Smooth muscle cell (in vitro differentiated cells): ENCODE measurements at regions not wholly inside any gene's neighbourhood (a gene's known extent, or its start where the extent isn't known, plus 50 kb on each side); places are given as distances from the start of the nearest gene placed in this dataset.

Source experiments
- DNase-seq: peaks from one replicate; lab custom pipeline; 2025; ENCODE audit not compliant: unreplicated experiment; lab: John Stamatoyannopoulos, UW
- H2AFZ ChIP-seq: fragments of 200-600 bp; sonication (generic); 2 replicates; pipeline ENCODE4 v1.6.0; 2016; ENCODE audit warnings: antibody characterized with exemption, low read depth, mild to moderate bottlenecking
- H3F3A ChIP-seq: fragments of 200-600 bp; sonication (generic); 2 replicates; pipeline ENCODE4 v1.6.0; 2017; ENCODE audit warnings: antibody characterized with exemption, low read depth
- H3K27ac ChIP-seq: fragments of 200-600 bp; sonication (generic); 2 replicates; pipeline ENCODE4 v1.5.1; 2016; ENCODE audit warnings: low read depth, mild to moderate bottlenecking
- H3K27me3 ChIP-seq: fragments of 200-600 bp; sonication (generic); 2 replicates; pipeline ENCODE4 v1.6.1; 2016; ENCODE audit warnings: low read depth, mild to moderate bottlenecking
- H3K36me3 ChIP-seq: fragments of 200-600 bp; sonication (generic); 2 replicates; pipeline ENCODE4 v1.5.1; 2016; ENCODE audit warnings: low read depth
- H3K4me1 ChIP-seq: fragments of 200-600 bp; sonication (generic); 2 replicates; pipeline ENCODE4 v1.5.1; 2016; ENCODE audit warnings: low read depth
- H3K4me2 ChIP-seq: fragments of 200-600 bp; sonication (generic); 2 replicates; pipeline ENCODE4 v1.6.0; 2016; ENCODE audit warnings: mild to moderate bottlenecking
- H3K4me3 ChIP-seq: fragments of 200-600 bp; sonication (generic); 2 replicates; pipeline ENCODE4 v1.5.1; 2016; ENCODE audit warnings: mild to moderate bottlenecking
- H3K79me2 ChIP-seq: fragments of 200-600 bp; sonication (generic); 2 replicates; pipeline ENCODE4 v1.6.0; 2016; ENCODE audit warnings: low read depth, mild to moderate bottlenecking
- H3K9ac ChIP-seq: fragments of 200-600 bp; sonication (generic); 2 replicates; pipeline ENCODE4 v1.6.0; 2016; ENCODE audit warnings: low read depth
- H3K9me3 ChIP-seq: fragments of 200-600 bp; sonication (generic); replicated peaks from 2 replicates; pipeline ENCODE4 v1.5.1; 2016; ENCODE audit warnings: low read depth
- H4K20me1 ChIP-seq: fragments of 200-600 bp; sonication (generic); 2 replicates; pipeline ENCODE4 v1.6.0; 2016; ENCODE audit warnings: low read depth
- CTCF ChIP-seq: fragments of 200-600 bp; sonication (generic); IDR thresholded peaks from 2 replicates; pipeline ENCODE4 v1.5.1; 2017; ENCODE audit warnings: borderline replicate concordance, mild to moderate bottlenecking, antibody characterized with exemption; ENCODE audit not compliant: insufficient read depth, poor library complexity, severe bottlenecking
- WGBS: methylation state at CpG from one replicate; pipeline ENCODE4 v1.1.7; 2016; ENCODE audit warnings: low lambda C conversion rate; 5-methylcytosine and 5-hydroxymethylcytosine counted together

DNA sequence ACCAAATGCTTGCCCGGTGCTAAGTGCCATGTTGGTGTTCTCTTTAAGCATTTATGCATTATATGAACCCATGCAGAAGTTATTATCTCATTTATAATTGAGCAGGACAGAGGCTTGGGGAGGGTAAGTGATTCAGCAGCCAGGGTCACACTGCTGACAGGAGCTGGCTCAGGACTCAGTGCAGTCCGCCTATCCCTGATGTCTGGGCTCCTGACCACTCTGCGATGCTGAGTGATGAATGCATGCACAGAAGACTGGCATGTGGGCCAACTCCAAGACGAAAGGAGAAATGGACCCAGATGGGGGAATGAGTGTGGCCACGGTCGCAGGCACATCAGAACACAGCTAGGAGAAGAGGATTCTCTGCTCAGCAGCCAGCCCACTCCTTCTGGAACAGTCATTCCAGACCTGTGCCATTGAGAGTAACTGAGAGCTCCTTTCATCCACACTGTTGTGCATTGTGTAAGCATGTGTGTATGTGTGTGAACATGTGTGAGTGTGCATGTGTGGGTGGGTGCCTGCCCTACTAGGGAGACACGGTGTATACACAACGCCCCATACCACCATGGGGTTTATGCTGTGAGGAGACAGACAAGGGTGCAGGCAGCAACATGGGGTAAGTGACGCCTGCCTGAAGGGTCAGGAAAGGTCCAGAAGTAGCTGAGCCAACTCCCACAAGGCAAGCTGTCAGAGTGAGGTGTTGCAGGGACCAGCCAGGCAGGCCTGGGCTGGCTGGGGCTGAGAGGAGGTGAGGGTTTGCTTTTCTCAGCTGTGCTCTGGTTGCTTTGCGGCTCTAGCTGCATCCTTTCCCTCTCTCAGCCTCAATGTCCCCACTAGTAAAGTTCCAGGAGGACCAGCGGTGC, 97.8 kb upstream of the PMEPA1 start:
- no peak overlapping the region for H3K9ac ChIP-seq
- H3K9me3 ChIP-seq: no peaks in the 10 kb centered on the region
- no peaks in the 10 kb centered on the region for H3K79me2 ChIP-seq
- no peak for DNase-seq
- no peak overlapping the region for H3K4me3 ChIP-seq
- H3F3A ChIP-seq: no peaks in the 10 kb centered on the region
- no peak for TF ChIP-seq CTCF
- H3K27ac ChIP-seq: no peak overlapping the region
- peaks cover 16% of the 10 kb centered on the region for H3K4me1 ChIP-seq
- H2AFZ ChIP-seq: no peak overlapping the region
- no peaks in the 10 kb centered on the region for H4K20me1 ChIP-seq
- H3K4me2 ChIP-seq: no peak overlapping the region
- no peaks in the 10 kb centered on the region for H3K27me3 ChIP-seq
- 76% methylated on average over 11 of the region's 11 CpGs for WGBS
- H3K36me3 ChIP-seq: no peaks in the 10 kb centered on the region

DNA sequence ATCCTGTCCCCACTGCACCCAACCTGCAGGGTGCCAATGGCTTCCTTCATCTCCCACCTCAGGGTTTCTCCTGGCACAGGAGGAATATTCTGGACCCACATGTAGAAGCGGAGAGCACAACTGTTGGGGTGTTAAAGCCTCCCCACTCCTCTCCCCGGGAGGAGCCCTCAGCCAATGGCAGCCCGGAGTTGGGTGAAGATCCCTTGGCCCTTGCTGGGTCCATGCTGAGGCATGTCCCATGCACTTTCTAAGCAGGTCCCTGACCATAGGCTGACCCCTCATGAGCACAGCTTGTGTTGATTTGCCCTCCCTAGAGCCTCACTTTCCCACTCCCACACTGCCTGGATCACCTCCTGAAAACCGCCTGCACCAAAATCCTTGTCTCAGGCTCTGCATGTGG, 97.2 kb upstream of the PMEPA1 start:
- H3K4me2 ChIP-seq: no peak overlapping the region
- no peaks in the 10 kb centered on the region for H4K20me1 ChIP-seq
- no peaks in the 10 kb centered on the region for H3F3A ChIP-seq
- no peaks in the 10 kb centered on the region for H3K79me2 ChIP-seq
- H3K36me3 ChIP-seq: no peaks in the 10 kb centered on the region
- H3K27ac ChIP-seq: no peak overlapping the region
- no peak overlapping the region for H2AFZ ChIP-seq
- H3K27me3 ChIP-seq: no peaks in the 10 kb centered on the region
- WGBS: 94% methylated on average over 4 of the region's 4 CpGs
- peaks cover 16% of the 10 kb centered on the region for H3K4me1 ChIP-seq
- H3K4me3 ChIP-seq: no peak overlapping the region
- no peaks in the 10 kb centered on the region for H3K9me3 ChIP-seq
- DNase-seq: no peak
- no peak overlapping the region for H3K9ac ChIP-seq
- no peak for TF ChIP-seq CTCF

DNA sequence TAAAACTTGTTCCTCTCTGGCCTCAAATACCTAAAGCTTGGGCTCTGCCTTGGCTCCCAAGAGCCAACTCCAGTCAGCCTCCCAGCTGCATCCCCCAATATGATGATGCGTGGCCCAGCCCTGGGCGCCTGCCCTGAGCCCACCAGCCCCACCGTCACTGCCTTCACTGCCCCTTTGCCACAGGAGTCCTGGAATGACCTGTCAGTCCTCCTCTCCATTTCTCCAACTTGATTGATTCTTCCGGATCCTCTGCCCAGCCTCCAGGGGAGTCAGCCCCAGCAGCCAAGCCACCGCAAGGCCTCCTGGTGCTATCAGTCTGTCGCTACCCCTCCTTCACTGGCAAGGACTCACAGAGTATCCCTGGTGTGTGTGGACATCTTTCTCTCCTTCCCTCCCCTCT, 96.7 kb upstream of the PMEPA1 start:
- no peaks in the 10 kb centered on the region for H3K9me3 ChIP-seq
- H3K27me3 ChIP-seq: no peaks in the 10 kb centered on the region
- H3F3A ChIP-seq: no peaks in the 10 kb centered on the region
- WGBS: 94% methylated on average over 6 of the region's 6 CpGs
- H4K20me1 ChIP-seq: no peaks in the 10 kb centered on the region
- H3K4me1 ChIP-seq: peaks cover 14% of the 10 kb centered on the region
- H3K9ac ChIP-seq: no peak overlapping the region
- no peak for DNase-seq
- no peak overlapping the region for H3K4me3 ChIP-seq
- H3K36me3 ChIP-seq: no peaks in the 10 kb centered on the region
- no peak overlapping the region for H2AFZ ChIP-seq
- H3K79me2 ChIP-seq: no peaks in the 10 kb centered on the region
- H3K4me2 ChIP-seq: no peak overlapping the region
- TF ChIP-seq CTCF: no peak
- no peak overlapping the region for H3K27ac ChIP-seq

DNA sequence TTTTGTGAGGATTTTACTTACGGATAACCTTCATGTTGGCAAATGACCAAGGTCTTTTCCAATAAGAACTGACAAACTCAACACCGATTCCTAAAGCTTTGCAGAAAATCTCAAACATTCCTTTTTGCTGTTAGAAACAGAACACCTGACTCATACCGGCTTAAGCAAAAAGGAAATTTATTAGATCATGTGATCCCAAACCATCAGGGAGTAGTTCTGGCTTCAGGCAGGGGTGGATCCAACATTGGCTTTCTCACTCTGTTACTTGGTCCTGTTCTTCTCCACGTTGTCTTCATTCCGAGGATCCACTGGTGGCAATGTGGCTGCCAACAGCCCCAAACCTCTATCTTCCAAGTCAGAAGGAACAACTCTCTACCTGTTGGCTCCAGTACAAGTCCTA, 95.9 kb upstream of the PMEPA1 start:
- Histone ChIP-seq H2AFZ (no peak overlapping the region), H4K20me1 (no peaks in the 10 kb centered on the region), H3K9me3 (no peaks in the 10 kb centered on the region), H3K27me3 (no peaks in the 10 kb centered on the region), H3K36me3 (no peaks in the 10 kb centered on the region), H3F3A (no peaks in the 10 kb centered on the region), H3K4me3 (no peak overlapping the region), H3K27ac (no peak overlapping the region), H3K9ac (no peak overlapping the region), H3K4me1 (peaks cover 8% of the 10 kb centered on the region), H3K79me2 (no peaks in the 10 kb centered on the region), H3K4me2 (no peak overlapping the region)
- TF ChIP-seq CTCF: no peak
- no peak for DNase-seq
- WGBS: 77% methylated on average over 5 of the region's 5 CpGs
